ENCODE measurements at regions not wholly inside any gene's neighbourhood (a gene's known extent, or its start where the extent isn't known, plus 50 kb on each side); places are given as distances from the start of the nearest gene placed in this dataset.
A peak's percentile ranks its signal among the peaks of the same experiment; 100 is the strongest.

DNA sequence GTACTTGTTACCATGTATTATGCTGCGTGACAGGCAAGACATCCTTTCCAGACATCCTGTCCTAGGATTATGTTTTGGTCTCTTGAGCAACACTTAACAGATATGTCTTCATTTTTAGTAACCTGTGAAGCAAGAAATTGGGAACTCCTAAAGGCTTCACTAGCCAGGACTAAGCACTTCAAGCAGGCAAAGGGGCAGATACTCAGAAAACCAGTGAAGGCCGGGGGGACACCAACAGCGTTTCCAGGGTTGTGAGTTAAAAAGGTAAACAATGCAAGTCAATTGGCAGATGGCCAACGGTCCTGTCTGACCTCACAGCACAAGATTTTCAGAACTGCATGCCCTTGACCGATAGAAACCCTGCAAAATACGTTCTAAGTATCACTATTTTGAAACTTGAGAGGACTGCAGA is 77.6 kb upstream of the SFMBT2 start:
- Histone ChIP-seq H3K4me3 (ENCODE audit: low read length in 3 of 3) (no peak overlapping the region), H3K9ac (ENCODE audit: low read length in 3 of 3) (no peak overlapping the region), H3K9me3 (ENCODE audit: control insufficient read depth in 2 of 3, insufficient read depth in 1 of 3, low read length in 3 of 3) (no peaks in the 10 kb centered on the region), H3K4me1 (ENCODE audit: control insufficient read depth in 2 of 3, insufficient read depth in 2 of 3, low read depth in 1 of 3, low read length in 3 of 3) (peaks cover 0 to 4% (median 0%) of the 10 kb centered on the region in 3 donors), H3K27me3 (ENCODE audit: control insufficient read depth, insufficient read depth, low read length) (no peaks in the 10 kb centered on the region), H3K27ac (ENCODE audit: low read depth in 2 of 2, low read length in 2 of 2) (no peak overlapping the region), H3K36me3 (ENCODE audit: control insufficient read depth in 2 of 3, insufficient read depth in 3 of 3, low read length in 3 of 3) (no peaks in the 10 kb centered on the region)
- TF ChIP-seq, protein P1, sequence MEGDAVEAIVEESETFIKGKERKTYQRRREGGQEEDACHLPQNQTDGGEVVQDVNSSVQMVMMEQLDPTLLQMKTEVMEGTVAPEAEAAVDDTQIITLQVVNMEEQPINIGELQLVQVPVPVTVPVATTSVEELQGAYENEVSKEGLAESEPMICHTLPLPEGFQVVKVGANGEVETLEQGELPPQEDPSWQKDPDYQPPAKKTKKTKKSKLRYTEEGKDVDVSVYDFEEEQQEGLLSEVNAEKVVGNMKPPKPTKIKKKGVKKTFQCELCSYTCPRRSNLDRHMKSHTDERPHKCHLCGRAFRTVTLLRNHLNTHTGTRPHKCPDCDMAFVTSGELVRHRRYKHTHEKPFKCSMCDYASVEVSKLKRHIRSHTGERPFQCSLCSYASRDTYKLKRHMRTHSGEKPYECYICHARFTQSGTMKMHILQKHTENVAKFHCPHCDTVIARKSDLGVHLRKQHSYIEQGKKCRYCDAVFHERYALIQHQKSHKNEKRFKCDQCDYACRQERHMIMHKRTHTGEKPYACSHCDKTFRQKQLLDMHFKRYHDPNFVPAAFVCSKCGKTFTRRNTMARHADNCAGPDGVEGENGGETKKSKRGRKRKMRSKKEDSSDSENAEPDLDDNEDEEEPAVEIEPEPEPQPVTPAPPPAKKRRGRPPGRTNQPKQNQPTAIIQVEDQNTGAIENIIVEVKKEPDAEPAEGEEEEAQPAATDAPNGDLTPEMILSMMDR (IDR thresholded peaks at IDR 0.05; ENCODE audit: borderline replicate concordance, extremely low read depth, insufficient read depth), result no peak
- intact Hi-C loops (cut with DNase I), result no loop called here
- FAIRE-seq (no peak), DNase-seq (peak in 4 of 5 donors; percentile 51 to 86 (median 72))

GRCh38 chr10:7487528-7487927 is 76.7 kb upstream of the SFMBT2 start:
- Histone ChIP-seq H3K9me3 (ENCODE audit: control insufficient read depth in 2 of 3, insufficient read depth in 1 of 3, low read length in 3 of 3) (no peaks in the 10 kb centered on the region), H3K4me3 (ENCODE audit: low read length in 3 of 3) (no peak overlapping the region), H3K27me3 (ENCODE audit: control insufficient read depth, insufficient read depth, low read length) (no peaks in the 10 kb centered on the region), H3K27ac (ENCODE audit: low read depth in 2 of 2, low read length in 2 of 2) (no peak overlapping the region), H3K36me3 (ENCODE audit: control insufficient read depth in 2 of 3, insufficient read depth in 3 of 3, low read length in 3 of 3) (no peaks in the 10 kb centered on the region), H3K9ac (ENCODE audit: low read length in 3 of 3) (no peak overlapping the region), H3K4me1 (ENCODE audit: control insufficient read depth in 2 of 3, insufficient read depth in 2 of 3, low read depth in 1 of 3, low read length in 3 of 3) (peaks cover 0 to 4% (median 0%) of the 10 kb centered on the region in 3 donors)
- FAIRE-seq, result no peak
- TF ChIP-seq, protein P1 (IDR thresholded peaks at IDR 0.05; ENCODE audit: borderline replicate concordance, extremely low read depth, insufficient read depth), result no peak
- peak in 2 of 5 donors; percentile 22 to 34 for DNase-seq
- intact Hi-C loops (cut with DNase I), result no loop called here

DNA sequence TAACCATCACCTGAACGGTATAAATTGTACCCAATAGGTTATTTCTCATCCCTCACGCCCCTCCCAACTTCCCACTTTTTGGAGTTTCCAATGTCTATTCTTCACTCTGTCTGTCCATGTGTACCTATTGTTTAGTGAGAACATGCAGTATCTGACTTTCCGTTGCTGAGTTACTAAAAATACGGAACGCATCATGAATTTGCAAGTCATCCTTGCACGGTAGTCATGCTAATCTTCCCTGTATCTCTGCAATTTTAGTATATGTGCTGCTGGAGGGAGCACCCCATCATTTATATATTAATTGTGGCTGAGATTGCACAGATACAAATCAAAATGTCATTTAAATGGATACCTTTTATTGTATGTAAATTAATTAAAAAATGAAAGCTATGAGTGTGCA is 75.7 kb upstream of the SFMBT2 start:
- intact Hi-C loops (cut with DNase I), result no loop called here
- Histone ChIP-seq H3K27me3 (ENCODE audit: control insufficient read depth, insufficient read depth, low read length) (no peaks in the 10 kb centered on the region), H3K27ac (ENCODE audit: low read depth in 2 of 2, low read length in 2 of 2) (no peak overlapping the region), H3K4me1 (ENCODE audit: control insufficient read depth in 2 of 3, insufficient read depth in 2 of 3, low read depth in 1 of 3, low read length in 3 of 3) (peaks cover 0 to 4% (median under 1%) of the 10 kb centered on the region in 3 donors), H3K9ac (ENCODE audit: low read length in 3 of 3) (no peak overlapping the region), H3K9me3 (ENCODE audit: control insufficient read depth in 2 of 3, insufficient read depth in 1 of 3, low read length in 3 of 3) (no peaks in the 10 kb centered on the region), H3K4me3 (ENCODE audit: low read length in 3 of 3) (no peak overlapping the region), H3K36me3 (ENCODE audit: control insufficient read depth in 2 of 3, insufficient read depth in 3 of 3, low read length in 3 of 3) (no peaks in the 10 kb centered on the region)
- FAIRE-seq (no peak), DNase-seq (no peak)
- TF ChIP-seq, protein P1 (IDR thresholded peaks at IDR 0.05; ENCODE audit: borderline replicate concordance, extremely low read depth, insufficient read depth), result no peak

- no peaks in the 10 kb centered on the region for H3K36me3 ChIP-seq (ENCODE audit: control insufficient read depth in 2 of 3, insufficient read depth in 3 of 3, low read length in 3 of 3)
- intact Hi-C loops (cut with DNase I), result no loop called here
- H3K9ac ChIP-seq (ENCODE audit: low read length in 3 of 3), result no peak overlapping the region
- DNase-seq (no peak), FAIRE-seq (no peak)
- peaks cover 0 to 4% (median 2%) of the 10 kb centered on the region in 3 donors for H3K4me1 ChIP-seq (ENCODE audit: control insufficient read depth in 2 of 3, insufficient read depth in 2 of 3, low read depth in 1 of 3, low read length in 3 of 3)
- no peaks in the 10 kb centered on the region for H3K9me3 ChIP-seq (ENCODE audit: control insufficient read depth in 2 of 3, insufficient read depth in 1 of 3, low read length in 3 of 3)
- no peak overlapping the region for H3K4me3 ChIP-seq (ENCODE audit: low read length in 3 of 3)
- H3K27me3 ChIP-seq (ENCODE audit: control insufficient read depth, insufficient read depth, low read length), result no peaks in the 10 kb centered on the region
- no peak overlapping the region for H3K27ac ChIP-seq (ENCODE audit: low read depth in 2 of 2, low read length in 2 of 2)
- TF ChIP-seq, protein P1 (IDR thresholded peaks at IDR 0.05; ENCODE audit: borderline replicate concordance, extremely low read depth, insufficient read depth), result no peak
Observed at GRCh38 chr10:7485799-7486198, 75.0 kb upstream of the SFMBT2 start.
